Posterior vena cava (tissue), 2 donors: ENCODE measurements at regions not wholly inside any gene's neighbourhood (a gene's known extent, or its start where the extent isn't known, plus 50 kb on each side); places are given as distances from the start of the nearest gene placed in this dataset.

Experiments used
- DNase-seq: peaks from one replicate; pipeline ENCODE4 v3.0.0-alpha.2; 2020; ENCODE audit warnings: low spot score
- intact Hi-C, 2 donors: fragments of 100-400 bp; cut with DNase I; formaldehyde crosslinking; loops; one replicate each; pipeline versions ENCODE4 v1.14.1 to v1.14.2; 2022 to 2023
- donor health status: DM: yes; HTN: yes; CAD: no.
- donor health status: DM: yes; HTN: yes; CAD: no.

GRCh38 chr5:119785057-119785456 is 155.7 kb downstream of the FAM170A start:
- intact Hi-C loops = no loop called here
- no peak for DNase-seq

- intact Hi-C loops = no loop called here
- DNase-seq = no peak
Observed at GRCh38 chr5:119789406-119790117, 160.2 kb downstream of the FAM170A start.

- DNase-seq = no peak
- intact Hi-C loops = no loop called here
Observed at GRCh38 chr5:119792161-119792799, 162.9 kb downstream of the FAM170A start.

GRCh38 chr5:119795768-119796167 is 166.4 kb downstream of the FAM170A start:
- intact Hi-C loops = no loop called here

GRCh38 chr5:119801570-119801969 is 172.2 kb downstream of the FAM170A start:
- intact Hi-C loops = no loop called here
- DNase-seq = no peak

More at GRCh38 chr5:119795768-119796167, 166.4 kb downstream of the FAM170A start:
- no peak for DNase-seq

- intact Hi-C loops = no loop called here
- no peak for DNase-seq
Observed at GRCh38 chr5:119808024-119808423, 178.7 kb downstream of the FAM170A start.

GRCh38 chr5:119808474-119808873 is 179.1 kb downstream of the FAM170A start:
- intact Hi-C loops = no loop called here
- no peak for DNase-seq

- intact Hi-C loops = no loop called here
- no peak for DNase-seq
Observed at GRCh38 chr5:119810217-119810616, 180.9 kb downstream of the FAM170A start.

- no peak for DNase-seq
- intact Hi-C loops = no loop called here
Observed at GRCh38 chr5:119811458-119811857, 182.1 kb downstream of the FAM170A start.

GRCh38 chr5:119814655-119815054 is 185.3 kb downstream of the FAM170A start:
- no peak for DNase-seq
- intact Hi-C loops = no loop called here

- intact Hi-C loops = no loop called here
- no peak for DNase-seq
Observed at GRCh38 chr5:119816055-119816454, 186.7 kb downstream of the FAM170A start.

GRCh38 chr5:119820016-119820415 is 190.7 kb downstream of the FAM170A start:
- intact Hi-C loops = no loop called here
- no peak for DNase-seq

- DNase-seq = no peak
- intact Hi-C loops = no loop called here
Observed at GRCh38 chr5:119820608-119821007, 191.2 kb downstream of the FAM170A start.

- intact Hi-C loops = no loop called here
- DNase-seq = no peak
Observed at GRCh38 chr5:119828541-119828940, 199.2 kb downstream of the FAM170A start.

GRCh38 chr5:119829341-119829740 is 200.0 kb downstream of the FAM170A start:
- no peak for DNase-seq
- intact Hi-C loops = no loop called here

GRCh38 chr5:119833176-119833575 is 203.8 kb downstream of the FAM170A start:
- no peak for DNase-seq
- intact Hi-C loops = no loop called here

- no peak for DNase-seq
- intact Hi-C loops = no loop called here
Observed at GRCh38 chr5:119840175-119840574, 210.8 kb downstream of the FAM170A start.

- intact Hi-C loops = no loop called here
- DNase-seq = no peak
Observed at GRCh38 chr5:119852140-119852539, 222.8 kb downstream of the FAM170A start.

- DNase-seq = no peak
- intact Hi-C loops = no loop called here
Observed at GRCh38 chr5:119860463-119860862, 231.1 kb downstream of the FAM170A start.

GRCh38 chr5:119862619-119863018 is 233.3 kb downstream of the FAM170A start:
- no peak for DNase-seq
- intact Hi-C loops = no loop called here

GRCh38 chr5:119864286-119864685 is 234.9 kb downstream of the FAM170A start:
- no peak for DNase-seq
- intact Hi-C loops = no loop called here
